ENCODE measurements at regions not wholly inside any gene's neighbourhood (a gene's known extent, or its start where the extent isn't known, plus 50 kb on each side); places are given as distances from the start of the nearest gene placed in this dataset.
"Not testable (repeated sequence)": the region's sequence is repeated elsewhere in the genome, so short reads cannot be mapped to it uniquely, and the experiment has no call there.

DNA sequence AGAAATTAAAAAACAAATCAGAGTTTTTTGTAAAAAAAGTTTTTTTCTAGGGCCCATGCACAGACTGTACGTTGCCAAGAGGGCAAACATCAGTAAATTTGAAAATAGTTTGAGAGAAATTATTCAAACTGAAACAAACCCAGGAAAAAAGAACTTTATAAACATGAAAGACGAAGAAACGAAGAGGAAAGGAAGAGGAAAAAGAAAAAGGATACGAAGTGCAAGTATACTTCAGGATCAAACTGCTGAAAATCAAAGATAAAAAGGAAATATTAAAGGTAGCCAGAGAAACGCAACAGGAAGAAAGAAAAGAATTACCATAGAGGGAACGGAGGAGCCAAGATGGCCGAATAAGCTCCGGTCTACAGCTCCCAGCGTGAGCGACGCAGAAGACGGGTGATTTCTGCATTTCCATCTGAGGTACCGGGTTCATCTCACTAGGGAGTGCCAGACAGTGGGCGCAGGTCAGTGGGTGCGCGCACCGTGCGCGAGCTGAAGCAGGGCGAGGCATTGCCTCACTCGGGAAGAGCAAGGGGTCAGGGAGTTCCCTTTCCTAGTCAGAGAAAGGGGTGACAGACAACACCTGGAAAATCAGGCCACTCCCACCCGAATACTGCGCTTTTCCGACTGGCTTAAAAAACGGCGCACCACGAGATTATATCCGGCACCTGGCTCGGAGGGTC is 94.4 kb upstream of the GAS1 start:
- not testable (repeated sequence) for DNase-seq (ENCODE audit: low read depth in 2 of 2)

DNA sequence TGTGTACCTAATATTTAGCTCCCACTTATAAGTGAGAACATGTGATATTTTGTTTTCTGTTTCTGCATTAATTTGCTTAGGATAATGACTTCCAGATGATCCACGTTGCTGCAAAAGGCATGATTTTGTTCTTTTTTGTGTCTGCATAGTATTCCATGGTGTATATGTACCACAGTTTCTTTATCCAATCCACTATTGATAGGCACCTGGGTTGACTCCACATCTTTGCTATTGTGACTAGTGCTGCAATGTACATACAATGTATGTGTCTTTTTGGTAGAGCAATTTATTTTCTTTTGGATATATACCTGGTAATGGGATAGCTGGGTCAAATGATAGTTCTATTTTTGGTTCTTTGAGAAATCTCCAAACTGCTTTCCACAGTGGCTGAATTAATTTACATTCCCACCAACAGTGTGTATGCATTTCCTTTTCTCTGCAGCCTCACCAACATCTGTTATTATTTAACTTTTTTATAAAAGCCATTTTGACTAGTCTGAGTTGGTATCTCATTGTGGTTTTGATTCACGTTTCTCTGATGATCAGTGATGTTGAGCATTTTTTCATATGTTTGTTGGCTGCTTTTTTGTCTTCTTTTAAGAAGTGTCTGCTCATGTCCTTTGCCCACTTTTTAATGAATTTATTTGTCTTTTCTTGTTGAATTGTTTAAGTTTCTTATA is 102.8 kb upstream of the GAS1 start:
- not testable (repeated sequence) for DNase-seq (ENCODE audit: low read depth in 2 of 2)

DNA sequence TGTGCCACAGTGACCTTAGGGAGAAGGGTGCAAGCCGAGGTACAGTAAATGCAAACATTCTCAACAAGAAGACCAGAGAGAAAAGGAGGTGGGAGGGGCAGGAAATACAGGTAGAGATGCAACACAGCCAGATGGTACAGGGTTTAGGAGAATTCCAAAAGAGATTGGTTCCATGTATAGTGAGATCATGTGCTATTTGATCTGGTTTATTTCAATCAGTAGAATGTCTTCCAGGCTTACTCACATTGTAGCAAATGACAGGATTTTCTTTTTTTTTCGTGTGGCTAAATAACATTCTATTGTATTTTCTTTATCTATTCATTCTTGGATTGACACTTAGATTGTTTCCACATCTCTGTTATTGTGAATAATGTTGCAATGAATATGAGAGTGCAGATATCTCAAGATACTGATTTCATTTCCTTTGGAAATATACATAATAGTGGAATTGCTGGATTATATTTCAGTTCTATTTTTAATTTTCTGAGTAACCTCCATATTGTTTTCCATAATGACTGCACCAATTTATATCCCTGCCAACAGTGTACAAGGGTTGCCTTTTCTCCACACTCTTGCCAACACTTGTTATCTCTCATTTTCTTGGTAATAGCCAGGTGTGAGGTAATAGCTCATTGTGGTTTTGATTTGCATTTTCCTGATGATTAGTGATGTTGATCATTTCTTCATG is 107.8 kb upstream of the GAS1 start:
- no peak for DNase-seq (ENCODE audit: low read depth in 2 of 2)

DNA sequence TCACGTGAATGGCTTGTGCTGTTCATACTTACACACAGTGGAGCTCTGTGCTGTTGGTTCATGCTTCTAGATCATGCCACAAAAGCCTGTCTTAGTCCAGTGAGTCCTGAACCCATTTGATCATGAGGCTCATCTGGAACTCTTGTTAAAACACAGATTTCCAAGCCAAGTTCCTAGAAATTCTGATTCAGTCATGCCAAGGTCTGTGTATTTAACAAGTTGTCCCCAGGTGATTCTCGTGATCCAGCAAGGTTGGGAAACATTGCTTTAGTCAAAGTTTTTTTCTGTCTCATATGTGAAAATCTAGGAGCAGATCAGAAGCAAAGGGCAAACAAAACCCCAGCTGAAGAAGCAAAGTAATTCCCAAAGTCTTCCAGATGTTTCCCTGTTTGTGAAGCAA is 112.5 kb upstream of the GAS1 start:
- DNase-seq (ENCODE audit: low read depth in 2 of 2) = no peak

DNA sequence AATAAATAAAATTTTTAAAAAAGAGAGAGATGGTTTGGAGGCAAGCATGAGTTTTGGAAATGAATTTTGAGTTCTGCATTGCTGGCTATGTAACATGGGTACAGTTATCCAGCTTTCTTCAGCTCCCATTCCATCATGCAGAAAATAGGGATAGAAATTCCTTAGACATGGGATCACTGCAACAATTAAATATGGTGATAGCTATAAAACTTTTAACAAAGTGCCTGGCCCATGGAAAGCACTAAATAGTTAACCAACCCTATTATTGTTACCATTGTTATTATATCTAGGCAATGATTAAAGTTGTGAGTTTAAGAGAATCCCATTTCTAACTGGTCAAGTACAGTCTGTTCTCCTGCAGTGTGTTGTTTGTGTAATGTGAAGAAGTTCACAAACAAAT is 115.4 kb upstream of the GAS1 start:
- DNase-seq (ENCODE audit: low read depth in 2 of 2) = no peak

DNA sequence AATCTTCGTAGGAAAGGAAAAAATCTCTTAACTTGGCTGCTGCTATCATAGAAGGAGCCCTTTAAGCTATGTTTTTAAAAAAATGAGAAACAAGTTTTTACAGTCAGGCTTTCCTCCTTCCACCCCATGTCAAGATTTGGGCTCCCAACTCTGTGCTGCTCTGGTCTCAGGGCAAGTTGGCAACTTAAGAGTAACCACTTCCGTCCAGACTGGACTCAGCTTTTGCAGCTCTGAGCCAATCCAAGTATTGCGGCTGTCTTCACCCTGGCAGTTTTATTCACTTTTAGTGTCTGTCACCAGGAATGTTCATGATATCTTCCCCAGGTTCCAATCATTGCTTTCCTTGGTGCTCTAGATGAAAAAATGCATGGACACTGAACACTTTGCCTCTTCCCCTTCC is 115.9 kb upstream of the GAS1 start:
- no peak for DNase-seq (ENCODE audit: low read depth in 2 of 2)

DNA sequence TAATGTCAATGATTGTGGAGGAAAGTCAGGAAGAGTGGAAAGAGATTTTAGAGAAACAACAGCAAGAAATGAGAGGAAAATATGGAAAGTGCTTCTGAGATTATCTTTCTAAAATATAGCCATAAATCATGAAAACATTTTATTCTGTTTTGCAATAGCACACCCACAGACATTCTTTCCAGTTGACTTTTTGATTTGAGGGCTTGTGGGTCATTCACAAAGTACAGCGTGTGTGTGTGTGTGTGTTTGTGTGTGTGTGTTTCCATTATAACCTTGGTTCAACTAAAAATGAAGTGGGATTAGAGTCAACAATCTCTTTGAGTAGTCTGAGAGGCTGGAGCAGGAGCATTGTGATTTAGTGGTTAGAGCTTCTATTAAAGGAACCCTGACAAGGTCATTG is 116.6 kb upstream of the GAS1 start:
- no peak for DNase-seq (ENCODE audit: low read depth in 2 of 2)

DNA sequence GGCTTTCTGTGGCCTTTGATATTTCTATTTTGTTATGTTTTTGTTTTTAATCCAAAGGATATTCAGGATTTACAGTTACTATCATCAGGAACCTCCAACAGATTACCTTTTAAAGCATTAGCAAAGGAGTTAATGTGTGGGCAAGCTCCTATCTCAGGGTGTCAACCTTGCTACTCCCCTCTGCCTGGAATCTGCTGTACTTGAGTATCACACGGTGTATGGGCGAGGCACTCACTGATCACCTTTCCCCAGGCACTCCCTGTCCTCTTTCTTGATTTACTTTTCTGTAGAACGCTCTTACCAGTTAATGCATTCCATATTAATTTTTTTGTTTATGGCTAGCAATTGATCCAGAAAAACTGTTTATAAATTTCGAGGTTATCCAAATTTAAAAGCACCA is 117.0 kb upstream of the GAS1 start:
- no peak for DNase-seq (ENCODE audit: low read depth in 2 of 2)

DNA sequence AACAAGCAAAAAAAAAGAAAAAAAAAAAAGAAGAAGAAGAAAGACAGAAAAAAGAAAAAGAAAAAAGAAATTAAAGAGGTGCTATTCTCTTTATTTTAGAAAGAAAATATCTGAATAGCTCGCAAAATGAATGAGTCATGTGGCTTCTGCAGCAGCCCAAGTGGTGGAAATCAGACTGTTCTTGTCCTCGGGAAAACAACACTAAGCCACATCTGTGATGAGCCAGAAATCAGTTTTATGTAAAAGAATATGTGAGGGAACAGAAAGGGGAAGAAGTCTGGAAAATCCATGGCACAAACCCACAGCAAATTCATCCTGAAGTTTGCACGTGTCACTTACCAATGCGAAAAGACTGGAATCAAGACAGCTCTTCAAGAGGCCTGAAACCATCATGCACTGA is 118.7 kb upstream of the GAS1 start:
- DNase-seq (ENCODE audit: low read depth in 2 of 2) = no peak

DNA sequence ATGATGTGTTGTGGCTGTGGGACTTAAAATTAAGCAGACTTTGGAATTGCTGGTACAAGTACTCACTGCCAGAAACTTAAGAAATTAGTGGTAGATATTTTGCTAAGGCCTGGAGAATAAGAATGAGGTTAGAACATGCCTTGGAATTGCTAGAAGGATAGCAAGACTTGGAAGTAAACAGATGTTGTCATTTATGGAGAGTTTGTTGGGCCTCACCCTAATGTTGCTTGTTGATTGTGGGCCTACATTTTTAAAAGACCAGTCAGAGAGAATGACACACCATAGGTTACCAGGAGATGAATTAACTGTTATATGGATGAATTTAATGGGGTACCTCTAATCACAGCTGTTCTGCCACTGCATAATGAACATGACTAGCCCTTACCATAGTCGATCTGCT is 120.1 kb upstream of the GAS1 start:
- no peak for DNase-seq (ENCODE audit: low read depth in 2 of 2)

DNA sequence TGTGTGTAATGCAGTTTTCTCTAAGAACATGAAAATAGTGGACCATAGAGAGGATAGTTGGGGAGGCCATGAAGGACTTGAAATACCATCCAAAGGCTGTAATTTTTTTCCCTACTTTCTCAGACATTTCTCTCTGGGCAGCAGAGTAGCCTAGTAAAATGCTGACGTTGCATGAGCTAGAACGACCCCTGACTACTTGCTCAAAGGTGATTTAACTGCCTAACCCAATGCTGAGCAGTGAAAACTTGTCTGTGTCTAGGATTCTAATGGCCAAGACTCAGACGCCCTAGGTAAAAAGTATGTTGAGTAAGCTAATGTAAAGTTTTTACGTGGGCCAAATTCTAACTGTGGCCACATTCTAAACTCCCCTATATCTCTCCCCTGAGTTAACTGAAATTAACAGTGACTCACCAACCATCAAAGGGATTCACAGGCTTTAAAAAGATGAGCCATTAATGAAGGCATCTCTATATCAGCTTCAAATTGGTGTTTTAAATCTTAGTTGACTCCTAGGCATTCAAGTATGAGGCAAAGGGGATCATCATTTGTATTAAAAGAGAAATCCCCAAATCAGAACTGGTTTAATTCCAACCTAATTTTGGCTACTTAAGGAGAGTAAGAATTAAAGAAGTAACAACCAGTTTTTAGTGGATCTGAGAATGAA is 121.0 kb upstream of the GAS1 start:
- DNase-seq (ENCODE audit: low read depth in 2 of 2) = no peak

DNA sequence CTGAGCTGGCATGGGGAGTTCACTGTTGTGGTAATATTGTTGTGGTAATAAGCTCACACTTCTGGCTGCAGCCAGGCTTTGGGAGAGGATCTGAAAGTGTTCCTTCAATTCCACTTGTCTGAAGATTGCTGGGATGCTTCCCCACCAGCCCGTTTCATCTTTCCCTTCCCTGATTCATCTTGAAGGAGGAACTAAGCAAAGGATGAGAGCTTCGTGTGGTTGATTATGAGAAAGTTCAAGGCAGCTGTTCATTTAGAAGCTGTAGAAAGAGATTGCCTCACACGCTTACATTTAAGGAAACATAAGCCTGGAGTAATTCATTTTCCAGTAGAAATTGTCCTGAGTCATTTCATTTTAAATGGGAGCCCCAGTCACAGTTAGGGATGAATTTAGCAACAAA is 122.4 kb upstream of the GAS1 start:
- DNase-seq (ENCODE audit: low read depth in 2 of 2) = no peak

DNA sequence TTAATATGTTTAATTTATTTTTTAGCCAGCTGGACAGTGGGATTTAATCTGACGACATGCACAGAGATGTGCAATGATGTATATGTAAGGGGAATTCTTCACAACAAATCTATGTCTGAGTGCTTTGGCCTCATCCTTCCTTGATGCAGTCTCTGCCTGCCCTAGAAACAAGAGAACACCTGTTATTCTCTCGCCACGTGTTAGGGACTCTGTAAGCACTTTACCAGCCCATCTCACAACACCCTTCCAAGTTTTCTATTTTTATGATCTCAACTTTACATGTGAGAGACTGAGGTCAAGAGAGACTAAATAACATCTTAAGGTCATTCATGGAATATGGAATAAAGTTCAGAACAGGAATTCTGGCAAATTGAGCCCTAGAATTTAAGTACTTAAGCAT is 123.0 kb upstream of the GAS1 start:
- DNase-seq (ENCODE audit: low read depth in 2 of 2) = no peak

DNA sequence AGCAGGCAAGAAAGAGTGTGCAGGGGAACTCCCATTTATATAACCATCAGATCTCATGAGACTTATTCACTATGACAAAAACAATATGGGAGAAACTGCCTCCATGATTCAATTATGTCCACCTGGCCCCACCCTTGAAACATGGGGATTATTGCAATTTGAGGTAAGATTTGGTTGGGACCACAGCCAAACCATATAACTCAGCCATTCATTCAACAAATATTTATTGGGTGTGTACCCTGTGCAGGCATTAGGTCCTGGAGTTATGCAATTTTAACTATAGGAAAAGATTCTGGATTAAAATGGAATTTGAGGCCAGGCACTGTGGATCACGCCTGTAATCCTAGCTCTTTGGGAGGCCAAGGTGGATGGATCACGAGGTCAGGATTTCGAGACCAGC is 124.2 kb upstream of the GAS1 start:
- DNase-seq (ENCODE audit: low read depth in 2 of 2) = no peak

DNA sequence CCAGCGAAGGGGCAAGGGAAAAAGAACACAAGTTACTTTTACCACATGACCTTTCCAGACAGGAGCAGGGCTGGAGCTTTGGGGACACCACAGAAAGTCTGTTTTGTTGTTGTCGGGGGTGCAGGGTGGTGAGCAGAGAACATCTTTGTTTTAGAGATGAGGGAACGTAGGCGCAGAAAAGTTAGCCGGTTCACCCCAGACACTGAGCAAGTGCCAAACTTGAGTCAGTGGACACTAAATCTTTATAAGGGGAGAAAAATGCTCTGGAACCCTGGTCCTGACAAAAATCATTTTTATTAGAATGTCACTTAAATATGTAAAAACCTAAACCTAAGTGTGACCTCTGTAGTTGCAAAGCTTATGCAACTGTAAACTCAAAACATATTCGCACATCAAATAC is 126.4 kb upstream of the GAS1 start:
- DNase-seq (ENCODE audit: low read depth in 2 of 2) = no peak

DNA sequence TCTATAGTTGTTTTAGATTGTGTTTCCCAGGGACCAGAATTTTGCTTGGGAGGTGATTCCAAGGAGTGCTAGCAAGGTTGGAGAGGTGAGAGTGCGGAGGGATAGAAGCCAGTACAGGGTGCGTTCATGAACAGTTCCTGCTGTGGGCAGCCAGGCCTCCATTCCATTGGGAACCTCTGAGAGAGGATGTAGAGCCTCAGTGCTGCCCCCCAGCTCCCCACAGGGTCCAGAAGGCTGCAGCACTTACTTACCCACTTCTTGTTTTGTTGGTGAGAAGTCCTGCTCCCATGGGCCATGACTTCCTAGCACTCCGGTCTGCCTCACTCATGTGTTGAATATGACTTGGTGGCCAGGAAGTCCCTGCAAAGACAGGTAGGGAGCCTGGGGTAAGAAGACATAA is 128.2 kb upstream of the GAS1 start:
- DNase-seq (ENCODE audit: low read depth in 2 of 2) = no peak

DNA sequence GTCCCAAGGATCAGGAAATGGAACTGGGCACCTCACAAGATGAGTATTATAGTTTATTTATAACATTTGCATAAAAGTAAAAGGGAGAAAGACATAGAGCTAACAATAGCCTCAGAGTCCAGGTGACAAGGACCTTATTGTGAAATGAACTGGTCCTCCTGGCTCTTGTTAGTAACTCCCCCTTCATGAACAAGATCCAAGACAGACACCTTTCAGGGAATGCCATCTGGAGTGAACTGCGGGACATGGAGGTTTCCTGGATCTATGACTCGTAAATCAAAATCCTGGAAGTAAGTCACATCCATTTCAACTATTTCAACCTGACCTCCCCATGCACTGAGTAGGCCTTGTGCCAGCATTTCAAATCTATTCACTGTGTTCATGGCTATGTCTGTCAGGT is 129.5 kb upstream of the GAS1 start:
- DNase-seq (ENCODE audit: low read depth in 2 of 2) = no peak

DNA sequence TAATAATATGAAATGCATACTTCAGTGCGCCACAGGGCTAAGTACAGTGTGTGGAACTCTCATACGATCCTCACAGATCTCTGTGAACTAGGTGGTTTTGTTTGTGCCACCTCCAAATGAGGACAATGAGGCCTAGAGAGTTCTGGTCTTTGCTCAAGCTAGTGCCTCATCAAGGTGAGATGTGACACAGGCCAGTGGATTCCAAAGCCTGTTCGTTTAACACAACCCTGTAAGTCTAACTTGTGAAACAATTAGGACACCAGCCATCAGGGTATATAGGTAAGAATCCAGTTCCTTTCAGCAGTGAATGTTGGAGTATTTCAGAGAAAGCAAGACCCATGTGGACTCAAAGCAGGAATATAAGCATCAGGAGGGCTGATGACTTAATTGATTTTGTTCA is 130.7 kb upstream of the GAS1 start:
- no peak for DNase-seq (ENCODE audit: low read depth in 2 of 2)

DNA sequence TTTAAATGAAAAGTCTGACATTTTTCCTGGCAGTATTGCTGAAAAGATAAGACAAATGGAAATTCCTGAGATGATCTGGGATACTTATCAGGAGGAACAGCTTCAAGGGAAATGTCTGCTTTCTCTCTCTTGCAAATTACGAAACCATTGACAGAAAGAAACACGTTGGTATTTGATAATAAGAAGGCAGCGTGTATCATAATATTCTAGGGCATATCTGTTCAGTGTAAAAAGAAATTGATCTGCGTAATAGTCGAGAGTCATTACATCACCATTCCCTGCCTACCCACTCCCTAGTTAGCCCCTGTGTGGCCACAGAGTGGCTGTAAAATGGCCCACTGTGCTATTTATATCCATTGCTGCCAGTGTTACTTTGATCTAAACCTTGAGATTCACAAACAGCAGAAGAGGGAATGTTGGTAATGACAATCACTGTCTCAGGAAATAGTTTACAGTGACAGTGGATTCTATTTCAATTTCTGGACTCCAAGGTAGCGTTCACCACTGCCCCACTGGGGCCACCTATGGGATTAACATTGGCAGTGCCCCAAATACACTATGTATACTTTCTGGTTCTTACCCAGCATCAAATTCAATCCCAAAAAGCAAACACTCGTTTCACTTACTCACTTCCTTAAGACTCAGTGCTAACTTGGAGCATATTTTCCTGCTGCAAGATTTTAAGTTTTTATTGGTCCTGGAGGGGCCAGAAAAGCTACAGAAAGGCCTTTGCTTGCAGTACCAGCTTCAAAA is 133.4 kb upstream of the GAS1 start:
- DNase-seq (ENCODE audit: low read depth in 2 of 2) = no peak

DNA sequence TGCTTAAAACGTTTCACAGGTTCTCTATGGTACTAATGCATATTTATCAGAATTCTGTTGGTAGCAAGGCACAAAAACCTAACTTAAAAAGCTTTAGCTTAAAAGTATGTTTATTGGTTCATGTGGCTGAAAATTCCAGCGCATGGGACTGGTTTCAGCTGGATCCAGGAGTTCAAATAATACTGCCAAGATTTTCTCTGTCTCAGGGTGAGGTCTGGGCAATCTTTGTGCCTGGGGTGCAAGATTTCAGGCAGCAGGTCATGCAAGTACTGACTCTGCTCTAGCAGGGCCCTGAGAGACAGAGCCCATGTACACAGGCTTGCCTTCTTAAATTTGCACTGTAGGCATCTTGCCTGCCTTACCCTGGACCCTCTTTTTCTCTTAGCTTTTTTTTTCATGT is 134.2 kb upstream of the GAS1 start:
- DNase-seq (ENCODE audit: low read depth in 2 of 2) = no peak

DNA sequence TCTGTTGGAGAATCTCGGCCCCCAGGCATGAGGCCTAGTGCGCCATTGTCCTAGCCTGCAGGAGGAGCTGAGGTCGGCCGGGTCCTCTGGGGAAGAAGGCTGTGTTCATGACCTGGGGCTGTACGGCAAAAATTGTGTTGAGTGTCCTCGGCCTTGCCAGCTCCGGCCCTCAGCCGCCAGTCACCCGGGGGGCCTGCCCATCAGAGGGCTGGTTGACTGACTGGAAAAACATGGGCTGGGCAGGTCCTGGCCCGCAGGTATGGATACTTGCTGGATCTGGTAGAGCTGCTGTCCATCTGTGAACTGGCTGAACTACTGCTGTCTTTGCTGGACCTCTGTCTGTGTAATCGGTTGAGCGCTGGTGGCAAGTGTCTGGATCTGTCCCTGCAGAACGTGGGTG is 136.7 kb upstream of the GAS1 start:
- no peak for DNase-seq (ENCODE audit: low read depth in 2 of 2)

DNA sequence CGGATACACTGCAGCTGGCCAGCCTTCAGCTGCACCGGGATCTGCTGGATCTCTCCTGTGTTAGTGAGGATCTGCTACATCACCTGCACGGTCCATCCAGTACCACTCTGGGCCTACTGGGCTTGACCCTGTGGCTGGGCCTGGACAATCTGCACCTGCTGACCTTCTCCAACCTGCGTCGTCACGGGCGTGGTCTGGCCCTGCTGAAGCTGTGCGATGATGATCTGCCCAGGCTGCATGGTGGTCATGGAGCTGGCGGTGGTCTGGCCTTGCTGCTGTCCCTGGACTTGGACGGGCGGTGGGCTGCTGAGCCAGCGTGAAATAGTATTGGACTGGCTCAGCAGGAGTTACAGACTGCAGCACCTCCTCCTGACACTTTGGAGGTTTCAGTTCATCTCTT is 137.1 kb upstream of the GAS1 start:
- DNase-seq (ENCODE audit: low read depth in 2 of 2) = no peak

All from stimulated activated CD8-positive, alpha-beta memory T cell treated with anti-CD3 and anti-CD28 coated beads, Interleukin-7, amount 100 ng/mL, for 4 hours (primary cell).